ENCODE measurements at regions not wholly inside any gene's neighbourhood (a gene's known extent, or its start where the extent isn't known, plus 50 kb on each side); places are given as distances from the start of the nearest gene placed in this dataset.

DNA sequence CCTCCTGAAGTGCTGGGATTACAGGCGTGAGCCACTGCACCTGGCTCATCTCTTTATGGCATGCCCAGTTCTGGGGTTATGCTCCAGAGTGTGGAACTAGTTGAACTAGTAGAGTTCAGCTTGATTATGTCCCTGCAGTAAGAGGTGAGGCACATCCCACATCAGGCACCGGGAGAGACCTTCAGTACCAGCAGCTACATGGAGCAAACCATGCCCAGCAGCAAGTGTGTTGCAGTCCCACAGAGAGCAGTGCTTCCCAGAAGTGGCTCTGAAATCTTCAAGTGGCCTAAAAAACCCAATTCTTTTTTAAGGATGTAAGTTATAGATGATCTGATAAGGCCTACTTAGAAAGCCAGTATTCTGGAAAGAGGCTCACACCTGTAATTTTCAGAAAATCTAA is 331.9 kb upstream of the PRKCQ start:
- no peak overlapping the region for H3K4me3 ChIP-seq

DNA sequence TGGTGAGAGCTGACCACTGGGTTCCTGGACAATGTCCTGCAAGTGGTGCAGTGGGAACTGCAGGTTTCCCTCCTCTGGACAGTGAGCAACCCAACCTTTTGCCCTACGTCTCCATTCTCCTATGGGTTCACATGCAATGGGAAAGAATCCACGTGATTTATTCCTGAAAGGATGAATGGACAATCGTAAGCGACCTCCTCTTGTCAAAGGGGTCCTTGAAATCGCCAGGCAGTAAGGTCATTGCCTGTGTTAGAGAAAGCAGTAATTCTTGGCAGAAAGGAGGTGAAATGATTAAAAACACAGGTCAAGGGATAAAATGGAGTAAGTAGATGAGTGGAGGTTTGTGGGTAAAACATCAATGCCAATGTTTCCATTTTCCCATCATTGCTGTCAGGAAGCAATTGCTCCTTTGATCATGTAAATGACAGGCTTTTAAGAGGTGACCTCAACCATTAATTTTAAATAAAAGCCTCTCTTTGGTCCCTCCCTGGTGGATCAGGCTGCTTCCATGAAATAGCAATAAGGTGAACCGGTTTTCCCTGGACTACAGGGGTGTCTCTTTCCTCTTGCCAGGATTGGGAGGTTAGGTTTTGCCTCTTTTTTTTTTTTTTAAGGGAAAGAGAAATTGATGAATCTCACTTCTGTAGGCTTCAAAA is 330.0 kb upstream of the PRKCQ start:
- H3K27me3 ChIP-seq, result no peaks in the 10 kb centered on the region

More for the DNA sequence above, 331.9 kb upstream of the PRKCQ start:
- Histone ChIP-seq H3K36me3 (no peaks in the 10 kb centered on the region), H3K4me1 (peaks cover 0 to 4% of the 10 kb centered on the region in 2 donors), H3K27me3 (no peaks in the 10 kb centered on the region), H3K27ac (no peak overlapping the region), H3K9me3 (no peaks in the 10 kb centered on the region)
- TF ChIP-seq, protein P1, sequence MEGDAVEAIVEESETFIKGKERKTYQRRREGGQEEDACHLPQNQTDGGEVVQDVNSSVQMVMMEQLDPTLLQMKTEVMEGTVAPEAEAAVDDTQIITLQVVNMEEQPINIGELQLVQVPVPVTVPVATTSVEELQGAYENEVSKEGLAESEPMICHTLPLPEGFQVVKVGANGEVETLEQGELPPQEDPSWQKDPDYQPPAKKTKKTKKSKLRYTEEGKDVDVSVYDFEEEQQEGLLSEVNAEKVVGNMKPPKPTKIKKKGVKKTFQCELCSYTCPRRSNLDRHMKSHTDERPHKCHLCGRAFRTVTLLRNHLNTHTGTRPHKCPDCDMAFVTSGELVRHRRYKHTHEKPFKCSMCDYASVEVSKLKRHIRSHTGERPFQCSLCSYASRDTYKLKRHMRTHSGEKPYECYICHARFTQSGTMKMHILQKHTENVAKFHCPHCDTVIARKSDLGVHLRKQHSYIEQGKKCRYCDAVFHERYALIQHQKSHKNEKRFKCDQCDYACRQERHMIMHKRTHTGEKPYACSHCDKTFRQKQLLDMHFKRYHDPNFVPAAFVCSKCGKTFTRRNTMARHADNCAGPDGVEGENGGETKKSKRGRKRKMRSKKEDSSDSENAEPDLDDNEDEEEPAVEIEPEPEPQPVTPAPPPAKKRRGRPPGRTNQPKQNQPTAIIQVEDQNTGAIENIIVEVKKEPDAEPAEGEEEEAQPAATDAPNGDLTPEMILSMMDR (IDR thresholded peaks at IDR 0.05), result no peak
- no peak for DNase-seq (ENCODE audit: low spot score)

DNA sequence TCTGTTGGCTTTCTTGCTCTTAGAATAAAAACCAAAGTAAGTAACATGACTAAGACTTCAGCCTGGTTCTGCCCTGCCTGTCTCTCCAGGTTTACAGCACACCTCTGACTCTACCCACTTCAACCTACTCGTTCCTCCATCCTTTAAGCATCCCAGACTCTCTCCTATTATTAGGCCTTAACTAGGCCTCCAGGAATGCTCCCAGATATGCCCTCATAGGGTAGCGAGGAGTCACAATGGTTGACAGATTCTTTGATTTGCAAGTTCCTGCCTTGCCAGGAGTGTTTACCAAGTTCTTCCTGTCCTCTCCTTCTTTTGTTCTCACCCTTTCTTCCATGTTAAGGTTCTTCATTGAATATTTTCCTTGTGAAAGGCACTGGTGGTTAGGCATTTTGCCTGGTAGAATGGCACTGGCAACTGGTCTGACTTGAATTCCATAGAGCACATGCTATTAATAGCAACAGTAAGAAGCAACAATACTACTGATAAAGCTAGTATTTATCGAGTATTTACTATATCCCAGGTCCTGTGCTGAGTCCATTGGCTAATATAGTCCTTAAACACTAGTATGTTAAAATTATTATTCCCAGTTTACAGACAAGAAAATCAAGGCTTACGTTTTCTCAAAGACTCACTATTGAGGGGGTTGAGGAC is 327.9 kb upstream of the PRKCQ start:
- Histone ChIP-seq H3K27me3 (no peaks in the 10 kb centered on the region), H3K4me3 (no peak overlapping the region), H3K27ac (no peak overlapping the region), H3K4me1 (peaks cover 0 to 4% of the 10 kb centered on the region in 2 donors), H3K36me3 (no peaks in the 10 kb centered on the region), H3K9me3 (no peaks in the 10 kb centered on the region)
- DNase-seq (ENCODE audit: low spot score), result no peak
- TF ChIP-seq, protein P1 (IDR thresholded peaks at IDR 0.05), result no peak

More for the DNA sequence above, 330.0 kb upstream of the PRKCQ start:
- peaks cover 0 to 4% of the 10 kb centered on the region in 2 donors for H3K4me1 ChIP-seq
- no peak overlapping the region for H3K27ac ChIP-seq
- TF ChIP-seq, protein P1 (IDR thresholded peaks at IDR 0.05), result no peak
- H3K4me3 ChIP-seq, result no peak overlapping the region
- H3K9me3 ChIP-seq, result no peaks in the 10 kb centered on the region
- H3K36me3 ChIP-seq, result no peaks in the 10 kb centered on the region
- no peak for DNase-seq (ENCODE audit: low spot score)

DNA sequence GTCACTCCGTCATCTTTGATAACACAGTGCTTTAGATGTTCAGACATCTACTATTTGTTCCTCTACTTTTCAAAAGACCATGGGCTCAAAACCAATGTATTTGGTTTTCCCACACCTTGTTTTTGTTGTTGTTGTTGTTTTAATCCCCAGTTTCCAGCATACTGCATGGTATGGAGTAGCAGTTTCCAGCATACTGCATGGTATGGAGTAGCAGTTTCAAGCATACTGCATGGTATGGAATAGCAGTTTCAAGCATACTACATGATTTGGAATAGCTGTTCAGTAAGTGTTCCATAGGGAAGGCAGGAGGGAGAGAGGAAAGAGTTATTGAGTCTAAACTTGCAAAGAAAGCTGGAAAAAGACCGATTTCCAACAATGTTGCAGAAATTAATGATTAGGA is 314.3 kb upstream of the PRKCQ start:
- Histone ChIP-seq H3K27ac (no peak overlapping the region), H3K9me3 (no peaks in the 10 kb centered on the region), H3K36me3 (no peaks in the 10 kb centered on the region), H3K4me1 (no peaks in the 10 kb centered on the region), H3K4me3 (no peak overlapping the region), H3K27me3 (no peaks in the 10 kb centered on the region)
- TF ChIP-seq, protein P1 (IDR thresholded peaks at IDR 0.05), result no peak
- no peak for DNase-seq (ENCODE audit: low spot score)

DNA sequence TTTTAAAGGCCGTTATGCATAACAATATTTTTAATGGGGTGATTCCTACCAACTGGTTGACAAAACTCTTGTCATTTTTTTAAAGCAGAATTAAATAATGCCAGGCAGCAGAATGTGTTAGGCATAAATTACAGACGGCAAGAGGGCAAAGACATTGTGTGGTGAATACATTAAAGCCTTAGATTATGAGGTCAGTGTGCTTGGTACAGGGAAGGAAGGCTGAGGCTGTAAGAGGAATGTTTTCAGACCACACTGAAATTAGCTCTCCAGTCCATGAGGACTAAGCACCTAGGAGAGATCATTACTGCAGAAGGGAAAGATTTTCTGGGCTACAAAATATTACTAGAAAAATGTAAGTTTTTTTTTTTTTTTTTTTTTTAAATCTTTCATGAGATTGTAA is 312.8 kb upstream of the PRKCQ start:
- Histone ChIP-seq H3K27me3 (no peaks in the 10 kb centered on the region), H3K27ac (no peak overlapping the region), H3K4me3 (no peak overlapping the region), H3K9me3 (no peaks in the 10 kb centered on the region), H3K4me1 (no peaks in the 10 kb centered on the region), H3K36me3 (no peaks in the 10 kb centered on the region)
- DNase-seq (ENCODE audit: low spot score), result no peak
- TF ChIP-seq, protein P1 (IDR thresholded peaks at IDR 0.05), result no peak

All from right atrium auricular region (tissue), 2 donors.